ENCODE measurements at regions not wholly inside any gene's neighbourhood (a gene's known extent, or its start where the extent isn't known, plus 50 kb on each side); places are given as distances from the start of the nearest gene placed in this dataset.

DNA sequence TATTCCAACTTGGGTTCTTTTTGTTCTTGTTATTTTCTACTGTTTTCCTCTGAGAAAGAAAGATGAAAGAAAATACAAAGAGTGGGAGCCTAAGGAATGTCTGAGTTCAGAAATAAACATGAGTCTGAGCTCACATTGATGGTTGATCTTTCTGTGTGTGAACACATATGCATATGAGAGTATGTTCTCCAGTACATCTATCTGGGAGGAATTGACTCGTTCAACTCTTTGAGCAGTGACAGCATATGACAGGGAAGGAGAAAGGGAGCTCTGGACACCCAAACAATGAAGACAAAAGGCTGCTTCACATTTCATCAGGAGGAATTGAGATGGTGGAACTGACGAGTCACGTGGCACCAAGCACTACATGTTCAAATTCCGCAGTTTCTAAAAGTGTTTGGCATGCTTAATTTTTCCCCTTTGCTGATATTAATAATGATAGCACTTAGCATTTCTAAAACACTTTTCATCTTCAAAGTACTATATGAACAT lies 229.8 kb upstream of the ACVR2A start:
- no peak for DNase-seq (ENCODE audit: extremely low spot score, unreplicated experiment)
- TF ChIP-seq, protein P1, sequence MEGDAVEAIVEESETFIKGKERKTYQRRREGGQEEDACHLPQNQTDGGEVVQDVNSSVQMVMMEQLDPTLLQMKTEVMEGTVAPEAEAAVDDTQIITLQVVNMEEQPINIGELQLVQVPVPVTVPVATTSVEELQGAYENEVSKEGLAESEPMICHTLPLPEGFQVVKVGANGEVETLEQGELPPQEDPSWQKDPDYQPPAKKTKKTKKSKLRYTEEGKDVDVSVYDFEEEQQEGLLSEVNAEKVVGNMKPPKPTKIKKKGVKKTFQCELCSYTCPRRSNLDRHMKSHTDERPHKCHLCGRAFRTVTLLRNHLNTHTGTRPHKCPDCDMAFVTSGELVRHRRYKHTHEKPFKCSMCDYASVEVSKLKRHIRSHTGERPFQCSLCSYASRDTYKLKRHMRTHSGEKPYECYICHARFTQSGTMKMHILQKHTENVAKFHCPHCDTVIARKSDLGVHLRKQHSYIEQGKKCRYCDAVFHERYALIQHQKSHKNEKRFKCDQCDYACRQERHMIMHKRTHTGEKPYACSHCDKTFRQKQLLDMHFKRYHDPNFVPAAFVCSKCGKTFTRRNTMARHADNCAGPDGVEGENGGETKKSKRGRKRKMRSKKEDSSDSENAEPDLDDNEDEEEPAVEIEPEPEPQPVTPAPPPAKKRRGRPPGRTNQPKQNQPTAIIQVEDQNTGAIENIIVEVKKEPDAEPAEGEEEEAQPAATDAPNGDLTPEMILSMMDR (IDR thresholded peaks at IDR 0.05): no peak
- peaks cover 9% of the 10 kb centered on the region for H3K27me3 Mint-ChIP-seq (ENCODE audit: unreplicated experiment)
- H3K27ac Mint-ChIP-seq (ENCODE audit: unreplicated experiment): no peak overlapping the region
- H3K4me3 Mint-ChIP-seq (ENCODE audit: unreplicated experiment): no peak overlapping the region
- peaks cover 4% of the 10 kb centered on the region for H3K4me1 Mint-ChIP-seq (ENCODE audit: unreplicated experiment)
- H3K36me3 Mint-ChIP-seq (ENCODE audit: unreplicated experiment): no peaks in the 10 kb centered on the region
- no peaks in the 10 kb centered on the region for H3K9me3 Mint-ChIP-seq (ENCODE audit: unreplicated experiment)

DNA sequence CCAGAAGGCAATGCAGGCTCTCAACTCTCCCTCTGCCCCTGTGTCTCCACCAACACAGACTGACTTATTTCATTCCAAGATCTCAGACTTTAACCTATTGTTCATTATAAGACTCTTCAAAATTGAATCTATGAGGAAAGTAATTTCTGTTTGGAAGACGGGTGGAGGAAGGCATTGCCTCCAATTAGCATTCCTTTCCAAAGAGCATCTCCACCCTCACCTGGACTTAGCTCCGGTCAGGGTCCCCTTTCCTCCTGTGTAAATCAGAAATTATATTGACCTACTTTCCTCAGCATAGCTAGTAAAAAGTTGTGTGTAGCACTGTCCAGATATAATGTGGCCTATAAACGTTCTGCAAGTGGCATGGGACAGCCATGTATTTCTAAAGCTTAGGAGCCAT lies 230.4 kb upstream of the ACVR2A start:
- Mint-ChIP-seq H3K4me1 (ENCODE audit: unreplicated experiment) (peaks cover 4% of the 10 kb centered on the region), H3K36me3 (ENCODE audit: unreplicated experiment) (no peaks in the 10 kb centered on the region), H3K27me3 (ENCODE audit: unreplicated experiment) (peaks cover 6% of the 10 kb centered on the region), H3K9me3 (ENCODE audit: unreplicated experiment) (no peaks in the 10 kb centered on the region), H3K4me3 (ENCODE audit: unreplicated experiment) (no peak overlapping the region), H3K27ac (ENCODE audit: unreplicated experiment) (no peak overlapping the region)
- no peak for DNase-seq (ENCODE audit: extremely low spot score, unreplicated experiment)
- TF ChIP-seq, protein P1 (IDR thresholded peaks at IDR 0.05): no peak

GRCh38 chr2:147610496-147611040 lies 234.3 kb upstream of the ACVR2A start:
- Mint-ChIP-seq H3K4me1 (ENCODE audit: unreplicated experiment) (peaks cover 4% of the 10 kb centered on the region), H3K36me3 (ENCODE audit: unreplicated experiment) (no peaks in the 10 kb centered on the region), H3K27ac (ENCODE audit: unreplicated experiment) (no peak overlapping the region), H3K4me3 (ENCODE audit: unreplicated experiment) (no peak overlapping the region), H3K27me3 (ENCODE audit: unreplicated experiment) (no peaks in the 10 kb centered on the region), H3K9me3 (ENCODE audit: unreplicated experiment) (no peaks in the 10 kb centered on the region)
- no peak for DNase-seq (ENCODE audit: extremely low spot score, unreplicated experiment)
- TF ChIP-seq, protein P1 (IDR thresholded peaks at IDR 0.05): no peak

DNA sequence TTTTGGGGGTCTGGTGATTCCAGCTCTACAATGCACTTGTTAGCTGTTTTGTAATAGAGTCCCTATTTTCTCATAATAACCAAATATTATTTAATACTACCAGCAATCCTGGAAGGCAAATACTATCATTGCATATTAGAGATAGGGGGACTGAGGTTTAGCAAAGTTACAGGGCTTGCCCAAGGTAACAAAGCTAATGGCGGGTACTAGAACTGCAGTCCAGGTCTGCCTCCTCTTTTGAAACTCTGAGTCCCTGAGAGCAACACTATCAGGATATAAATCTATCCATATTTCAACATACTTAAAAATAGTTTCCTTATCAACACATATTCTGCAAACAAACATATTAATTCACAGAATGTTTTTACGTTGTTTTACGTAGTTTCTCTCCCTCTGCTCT lies 235.5 kb upstream of the ACVR2A start:
- Mint-ChIP-seq H3K9me3 (ENCODE audit: unreplicated experiment) (no peaks in the 10 kb centered on the region), H3K4me3 (ENCODE audit: unreplicated experiment) (no peak overlapping the region), H3K27ac (ENCODE audit: unreplicated experiment) (no peak overlapping the region), H3K27me3 (ENCODE audit: unreplicated experiment) (no peaks in the 10 kb centered on the region), H3K36me3 (ENCODE audit: unreplicated experiment) (no peaks in the 10 kb centered on the region), H3K4me1 (ENCODE audit: unreplicated experiment) (peaks cover 4% of the 10 kb centered on the region)
- TF ChIP-seq, protein P1 (IDR thresholded peaks at IDR 0.05): no peak
- no peak for DNase-seq (ENCODE audit: extremely low spot score, unreplicated experiment)

GRCh38 chr2:147607379-147607778 lies 237.4 kb upstream of the ACVR2A start:
- Mint-ChIP-seq H3K27ac (ENCODE audit: unreplicated experiment) (no peak overlapping the region), H3K4me1 (ENCODE audit: unreplicated experiment) (peaks cover 4% of the 10 kb centered on the region), H3K4me3 (ENCODE audit: unreplicated experiment) (no peak overlapping the region), H3K27me3 (ENCODE audit: unreplicated experiment) (no peaks in the 10 kb centered on the region), H3K36me3 (ENCODE audit: unreplicated experiment) (no peaks in the 10 kb centered on the region), H3K9me3 (ENCODE audit: unreplicated experiment) (no peaks in the 10 kb centered on the region)
- DNase-seq (ENCODE audit: extremely low spot score, unreplicated experiment): no peak
- TF ChIP-seq, protein P1 (IDR thresholded peaks at IDR 0.05): no peak

All from osteocyte (in vitro differentiated cells).